Transverse colon (tissue), 4 donors: ENCODE measurements at regions not wholly inside any gene's neighbourhood (a gene's known extent, or its start where the extent isn't known, plus 50 kb on each side); places are given as distances from the start of the nearest gene placed in this dataset.

Experiments
- DNase-seq: peaks from one replicate; pipeline ENCODE4 v3.0.0-alpha.2; 2019
- H3K27ac ChIP-seq, 4 donors: fragments of 200-600 bp; sonication (generic); 2 replicates each; pipeline ENCODE4 v1.5.1; 2016 to 2018; ENCODE audit warnings: inconsistent platforms in 4 of 4
- H3K27me3 ChIP-seq: fragments of 200-600 bp; sonication (generic); 2 replicates; pipeline ENCODE4 v1.5.1; 2017; ENCODE audit warnings: inconsistent platforms
- H3K36me3 ChIP-seq, 4 donors: fragments of 200-600 bp; sonication (generic); 2 replicates each; pipeline ENCODE4 v1.5.1; 2017 to 2019; ENCODE audit warnings: inconsistent platforms in 4 of 4
- H3K4me1 ChIP-seq, 4 donors: fragments of 200-600 bp; sonication (generic); 2 replicates each; pipeline ENCODE4 v1.5.1; 2017 to 2020; ENCODE audit warnings: inconsistent platforms in 4 of 4
- H3K4me3 ChIP-seq, 4 donors: fragments of 200-600 bp; sonication (generic); 1 replicate in 1 of 4; 2 replicates in 3 of 4; pipeline versions ENCODE4 v1.5.1 to v1.6.1; 2017 to 2019; ENCODE audit warnings: inconsistent platforms in 4 of 4
- H3K9me3 ChIP-seq, 2 donors: fragments of 200-600 bp; sonication (generic); 2 replicates each; pipeline ENCODE4 v1.5.1; 2017 to 2019; ENCODE audit warnings: inconsistent platforms in 2 of 2
- CTCF ChIP-seq, 5 experiments: fragments of 200-600 bp in 3 of 5; fragments of 450-650 bp in 2 of 5; sonication (generic) in 3 of 5; IDR thresholded peaks; 1 replicate in 2 of 5; 2 replicates in 3 of 5; pipeline ENCODE4 v1.5.1; 2016 to 2017; ENCODE audit warnings: antibody characterized with exemption in 5 of 5, inconsistent platforms in 3 of 5, mild to moderate bottlenecking in 2 of 5, moderate library complexity in 1 of 5
- EP300 ChIP-seq: sonication (generic); formaldehyde crosslinking; IDR thresholded peaks from one replicate; pipeline ENCODE4 v1.6.1; 2017; ENCODE audit warnings: antibody characterized with exemption, low read depth
- POLR2A ChIP-seq: fragments of 450-650 bp; IDR thresholded peaks from one replicate; pipeline ENCODE4 v1.6.1; 2016; ENCODE audit warnings: antibody characterized with exemption, mild to moderate bottlenecking, moderate library complexity
- POLR2AphosphoS5 ChIP-seq, 3 donors: sonication (generic); formaldehyde crosslinking; IDR thresholded peaks; one replicate each; pipeline ENCODE4 v1.6.1; 2016; ENCODE audit warnings: antibody characterized with exemption in 3 of 3
- WGBS, 2 donors: methylation state at CpG; one replicate each; pipeline ENCODE4 v1.1.5; 2018; ENCODE audit warnings: low coverage in 1 of 2; 5-methylcytosine and 5-hydroxymethylcytosine counted together
- in situ Hi-C, 4 donors: fragments of 200-750 bp; cut with MboI; loops; one replicate each; pipeline versions ENCODE4 v1.15.0 to v1.15.1; 2017; ENCODE audit warnings: low sequenced_read_pairs in 3 of 4, low pct_ligation_motif_present in 1 of 4, low pct_unique_long_range_greater_than_20kb in 1 of 4
- intact Hi-C: fragments of 100-400 bp; cut with DNase I; formaldehyde crosslinking; loops from one replicate; pipeline ENCODE4 v1.15.1; 2023; ENCODE audit warnings: low total_unique reads

- no peaks in the 10 kb centered on the region for H3K27me3 ChIP-seq
- H3K9me3 ChIP-seq, result peaks cover 0 to 4% of the 10 kb centered on the region in 2 donors
- TF ChIP-seq CTCF (IDR thresholded peaks at IDR 0.05), result no peak
- no peak for TF ChIP-seq POLR2A
- TF ChIP-seq POLR2AphosphoS5 (IDR thresholded peaks at IDR 0.05), result no peak
- intact Hi-C loops (no loop called here), in situ Hi-C loops (loop anchor here in 2 of 4 donors (25.0 kb wide), 1 partner anchor 245 kb away; no protein-coding TSS in a partner anchor)
- DNase-seq, result no peak
- peaks cover 0 to 15% (median 0%) of the 10 kb centered on the region in 4 donors for H3K4me1 ChIP-seq
- no peak overlapping the region for H3K27ac ChIP-seq
- H3K36me3 ChIP-seq, result no peaks in the 10 kb centered on the region
- 88 to 89% methylated on average over 1 of the region's 1 CpG for WGBS, 2 donors
- H3K4me3 ChIP-seq, result no peak overlapping the region
Measured at GRCh38 chr3:146307456-146307725, 56.5 kb upstream of the PLSCR4 start.

GRCh38 chr3:146306656-146307455, 56.0 kb upstream of the PLSCR4 start:
- TF ChIP-seq POLR2A (no peak), POLR2AphosphoS5 (IDR thresholded peaks at IDR 0.05) (no peak), CTCF (IDR thresholded peaks at IDR 0.05) (no peak), EP300 (no peak)
- 83 to 99% methylated on average over 6 to 7 of the region's 7 CpGs for WGBS, 2 donors
- no peak overlapping the region for H3K27ac ChIP-seq
- in situ Hi-C loops, result loop anchor here in 2 of 4 donors (25.0 kb wide), 1 partner anchor 245 kb away; no protein-coding TSS in a partner anchor
- no peaks in the 10 kb centered on the region for H3K27me3 ChIP-seq
- intact Hi-C loops, result no loop called here
- no peak for DNase-seq
- H3K4me3 ChIP-seq, result no peak overlapping the region
- H3K4me1 ChIP-seq, result peaks cover 0 to 15% (median 0%) of the 10 kb centered on the region in 4 donors
- no peaks in the 10 kb centered on the region for H3K36me3 ChIP-seq
- H3K9me3 ChIP-seq, result peaks cover 0 to 4% of the 10 kb centered on the region in 2 donors

GRCh38 chr3:146305808-146306423, 55.0 kb upstream of the PLSCR4 start:
- Histone ChIP-seq H3K36me3 (no peaks in the 10 kb centered on the region), H3K4me1 (peaks cover 0 to 15% (median 0%) of the 10 kb centered on the region in 4 donors), H3K4me3 (no peak overlapping the region), H3K27ac (no peak overlapping the region), H3K27me3 (no peaks in the 10 kb centered on the region), H3K9me3 (peaks cover 0 to 2% of the 10 kb centered on the region in 2 donors)
- no peak for TF ChIP-seq POLR2A
- TF ChIP-seq EP300, result no peak
- no peak for TF ChIP-seq CTCF (IDR thresholded peaks at IDR 0.05)
- TF ChIP-seq POLR2AphosphoS5 (IDR thresholded peaks at IDR 0.05), result no peak
- no peak for DNase-seq
- in situ Hi-C loops (loop anchor here in 2 of 4 donors (25.0 kb wide), 1 partner anchor 244 kb away; no protein-coding TSS in a partner anchor), intact Hi-C loops (no loop called here)
- 92% methylated on average over 1 of the region's 1 CpG; no CpG with 5 or more reads in 1 of the 2 donors for WGBS, 2 donors

- H3K27ac ChIP-seq, result no peak overlapping the region
- no peak overlapping the region for H3K4me3 ChIP-seq
- WGBS, 2 donors, result 86% methylated on average over 1 of the region's 1 CpG; no CpG with 5 or more reads in 1 of the 2 donors
- H3K27me3 ChIP-seq, result no peaks in the 10 kb centered on the region
- TF ChIP-seq EP300 (no peak), POLR2AphosphoS5 (IDR thresholded peaks at IDR 0.05) (no peak), POLR2A (no peak), CTCF (IDR thresholded peaks at IDR 0.05) (no peak)
- no peaks in the 10 kb centered on the region for H3K9me3 ChIP-seq
- intact Hi-C loops, result no loop called here
- in situ Hi-C loops, result loop anchor here in 2 of 4 donors (25.0 kb wide), 1 partner anchor 238 kb away; no protein-coding TSS in a partner anchor
- no peaks in the 10 kb centered on the region for H3K36me3 ChIP-seq
- DNase-seq, result no peak
- H3K4me1 ChIP-seq, result no peaks in the 10 kb centered on the region
Measured at GRCh38 chr3:146300768-146301167, 49.9 kb upstream of the PLSCR4 start.
